Raji (cell line): ENCODE measurements at regions not wholly inside any gene's neighbourhood (a gene's known extent, or its start where the extent isn't known, plus 50 kb on each side); places are given as distances from the start of the nearest gene placed in this dataset.

Experiments
- POLR2A ChIP-seq: IDR thresholded peaks from 2 replicates; pipeline ENCODE4 v1.6.1; 2011; ENCODE audit warnings: low read depth, low read length, control low read depth; ENCODE audit not compliant: insufficient read depth

DNA sequence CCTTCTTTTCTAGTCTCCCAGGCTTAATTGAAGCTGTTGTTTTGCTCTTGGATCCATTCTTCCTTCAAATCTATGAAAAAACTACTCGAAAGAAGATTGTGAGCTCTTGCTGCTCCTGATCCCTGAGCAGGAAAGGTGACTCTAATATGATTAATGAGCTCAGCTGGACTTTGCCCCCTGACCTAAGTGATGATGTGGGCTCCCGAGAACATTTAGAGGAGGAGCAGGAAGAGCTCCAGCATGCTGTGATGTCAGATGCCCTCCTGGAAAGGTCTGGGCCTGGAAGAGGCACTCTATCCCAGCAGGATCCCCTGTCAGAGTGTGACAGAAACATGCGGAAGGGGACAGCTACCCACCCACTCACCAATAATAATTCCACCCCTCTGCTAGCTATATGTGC, 117.9 kb upstream of the PELI1 start:
- TF ChIP-seq POLR2A: no peak

DNA sequence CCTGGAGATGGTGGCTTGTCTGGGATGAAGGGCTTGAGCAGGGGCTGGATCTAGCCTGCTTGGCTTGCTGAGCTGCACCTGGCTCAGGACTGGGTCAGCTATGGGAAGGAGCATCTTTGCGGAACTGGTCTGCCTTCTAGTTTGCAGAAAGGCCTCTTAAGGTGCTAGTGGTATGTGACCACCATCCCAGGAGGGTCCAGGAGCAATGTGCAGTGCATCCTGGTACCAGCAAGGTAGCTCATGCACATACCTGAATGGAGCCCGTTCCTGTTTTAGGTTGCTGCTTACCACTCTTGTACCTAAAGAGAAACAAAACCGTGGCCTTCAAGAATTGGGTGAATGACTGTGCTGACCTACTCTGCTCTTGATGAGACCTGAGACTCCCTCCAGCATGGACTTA, 118.6 kb upstream of the PELI1 start:
- TF ChIP-seq POLR2A: no peak

DNA sequence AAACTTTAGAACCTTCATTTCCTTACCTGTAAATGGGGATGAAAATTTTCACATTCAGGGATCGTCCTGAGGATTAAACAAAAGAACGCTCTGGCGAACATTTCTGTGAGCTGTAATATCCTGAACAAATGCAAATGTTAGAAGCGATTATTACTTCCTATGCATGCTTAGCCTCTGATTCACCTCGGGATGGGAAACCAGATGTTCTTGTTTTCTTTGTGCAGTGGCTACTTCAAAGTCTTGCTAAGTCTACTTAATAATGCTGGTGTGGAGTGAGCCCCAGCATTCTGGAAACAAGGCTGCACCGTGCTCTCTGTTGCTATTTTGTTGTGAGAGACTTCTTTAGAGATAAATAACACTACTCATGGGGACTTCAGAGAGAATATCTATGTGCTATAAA, 119.1 kb upstream of the PELI1 start:
- TF ChIP-seq POLR2A: no peak

DNA sequence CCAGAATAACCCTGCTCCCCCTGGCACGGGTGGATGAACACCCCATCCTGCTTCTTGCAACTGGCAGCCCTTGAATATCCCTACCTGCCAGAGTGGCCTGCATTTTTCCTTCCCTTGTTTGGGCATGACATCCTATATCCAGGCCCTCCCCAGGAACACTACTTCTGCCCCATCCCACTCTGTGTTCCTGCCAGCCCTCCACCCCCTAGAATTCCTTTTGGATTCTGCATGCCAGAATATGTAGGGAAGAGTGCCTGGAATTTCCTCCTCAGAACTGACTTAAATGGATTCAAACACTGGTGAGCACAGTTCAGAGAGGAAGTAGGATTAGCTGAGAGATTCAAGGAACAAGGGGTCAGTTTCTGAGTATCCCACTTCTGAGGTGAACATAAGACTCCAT, 123.5 kb upstream of the PELI1 start:
- no peak for TF ChIP-seq POLR2A

DNA sequence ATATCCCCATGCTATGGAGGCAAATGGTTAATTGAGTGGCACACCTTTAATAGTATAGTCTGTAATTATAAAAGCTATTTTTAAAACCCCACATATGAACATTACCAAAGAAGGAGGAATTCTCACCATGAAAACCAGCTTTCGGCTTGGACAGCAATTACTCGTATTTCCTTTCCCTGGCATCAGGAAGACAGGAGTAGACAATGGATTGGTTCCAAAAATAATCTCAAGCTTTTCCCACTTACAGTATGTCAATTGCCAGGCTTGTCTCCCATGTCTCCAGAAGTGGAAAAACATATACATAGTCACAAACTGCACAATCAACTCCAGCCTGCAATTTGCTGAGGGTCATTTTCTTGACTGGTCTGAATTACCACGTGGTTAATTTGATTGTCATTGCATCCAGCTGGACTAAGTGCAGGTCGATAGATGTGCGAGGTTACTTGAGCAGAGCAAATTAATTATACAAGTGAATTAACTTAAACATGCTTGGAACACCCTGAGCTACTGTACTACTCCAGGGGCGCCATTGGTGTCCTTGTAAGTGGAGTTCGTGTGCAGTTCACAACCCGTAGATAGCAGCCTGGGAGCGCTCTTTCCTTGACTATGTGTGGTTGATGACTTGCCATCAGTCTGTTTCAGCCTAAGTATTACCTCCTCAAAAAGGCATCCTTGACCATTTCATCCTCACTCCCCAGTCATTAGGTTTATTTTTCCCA, 124.3 kb upstream of the PELI1 start:
- TF ChIP-seq POLR2A: no peak

DNA sequence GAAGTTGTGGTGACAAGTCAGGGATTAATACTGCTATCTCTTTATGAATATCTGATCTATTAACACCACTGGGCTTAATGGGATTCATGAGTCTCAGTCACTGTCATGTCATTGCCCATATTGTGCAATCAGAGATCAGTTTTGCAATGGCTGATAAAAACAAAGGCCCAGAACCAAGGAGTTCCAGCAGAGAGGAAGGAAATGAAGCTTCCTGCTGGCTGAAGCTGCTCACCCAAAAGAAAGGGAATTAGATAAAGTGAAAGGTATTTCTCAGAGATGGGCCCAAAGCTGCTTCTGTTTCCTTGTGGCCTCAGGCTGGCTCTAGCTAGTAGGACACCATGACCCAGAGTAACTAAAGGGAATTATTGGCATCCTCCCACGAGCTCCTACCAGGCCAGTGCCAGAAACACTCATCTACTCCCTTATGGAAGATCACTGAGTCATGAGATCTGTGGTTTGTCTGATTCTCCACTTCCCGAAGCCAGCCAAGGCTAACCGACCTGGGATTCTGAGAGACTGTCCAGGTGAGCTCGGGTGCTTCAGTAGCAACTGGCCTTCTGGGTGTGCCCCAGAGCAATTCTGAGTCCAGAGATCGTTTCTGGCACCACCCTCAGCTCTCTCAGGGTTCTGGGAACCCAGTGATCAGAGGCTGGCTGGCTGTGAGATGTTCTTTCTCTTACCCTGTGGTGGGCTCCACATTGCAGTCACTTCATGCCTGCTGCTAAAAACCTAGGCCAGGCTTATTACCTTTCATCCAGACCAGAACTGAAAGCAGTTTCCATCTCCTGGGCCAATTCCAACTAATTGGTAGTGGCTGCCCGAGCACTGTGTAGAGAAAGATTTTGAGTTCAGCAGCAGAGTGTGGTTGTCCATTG, 129.5 kb upstream of the PELI1 start:
- TF ChIP-seq POLR2A: no peak

DNA sequence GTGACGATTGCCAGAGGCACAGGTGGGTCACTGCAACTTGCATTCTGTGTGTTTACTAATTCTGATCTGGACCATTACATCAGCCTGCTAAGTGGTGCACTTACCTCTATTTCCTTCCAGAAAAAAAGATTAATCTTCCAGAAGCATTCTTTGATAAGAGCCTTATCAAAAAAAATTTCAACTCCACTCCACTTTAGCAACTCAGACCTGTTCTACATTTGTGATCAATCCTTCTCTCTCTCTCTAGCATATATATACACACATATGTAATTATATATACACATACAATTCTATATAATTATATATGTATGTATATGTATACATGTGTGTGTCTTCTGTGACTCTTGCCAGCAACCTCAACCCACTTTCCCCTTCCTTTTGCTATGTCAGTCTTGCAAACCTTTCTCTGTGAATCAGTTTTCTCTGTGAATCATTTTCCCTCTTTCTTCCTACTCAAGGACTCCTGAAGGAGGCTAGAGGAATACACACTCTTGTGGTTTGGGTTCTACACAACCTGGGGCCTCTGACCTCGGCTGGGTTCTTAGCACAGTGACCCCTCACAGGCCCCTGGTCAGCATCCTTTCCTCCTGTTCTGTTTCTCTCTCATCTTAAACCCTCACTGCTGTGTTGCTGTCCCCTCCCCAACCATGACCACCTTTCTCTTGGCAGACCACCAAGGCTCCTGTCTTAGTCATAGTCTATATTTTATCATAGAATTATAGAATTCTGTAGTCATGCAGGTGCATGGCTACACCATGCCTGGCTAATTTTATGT, 130.4 kb upstream of the PELI1 start:
- no peak for TF ChIP-seq POLR2A

DNA sequence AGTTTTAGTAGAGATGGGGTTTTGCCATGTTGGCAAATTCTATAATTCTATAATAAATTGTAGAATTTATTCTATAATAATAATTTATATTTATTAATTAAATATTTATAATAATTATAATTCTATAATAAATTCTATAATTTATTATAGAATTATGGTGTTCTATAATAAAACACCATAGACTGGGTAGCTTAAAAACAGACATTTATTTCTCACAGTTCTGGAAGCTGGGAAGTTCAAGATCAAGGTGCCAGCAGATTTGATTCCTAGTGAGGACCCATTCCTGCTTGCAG, 130.9 kb upstream of the PELI1 start:
- TF ChIP-seq POLR2A: no peak

DNA sequence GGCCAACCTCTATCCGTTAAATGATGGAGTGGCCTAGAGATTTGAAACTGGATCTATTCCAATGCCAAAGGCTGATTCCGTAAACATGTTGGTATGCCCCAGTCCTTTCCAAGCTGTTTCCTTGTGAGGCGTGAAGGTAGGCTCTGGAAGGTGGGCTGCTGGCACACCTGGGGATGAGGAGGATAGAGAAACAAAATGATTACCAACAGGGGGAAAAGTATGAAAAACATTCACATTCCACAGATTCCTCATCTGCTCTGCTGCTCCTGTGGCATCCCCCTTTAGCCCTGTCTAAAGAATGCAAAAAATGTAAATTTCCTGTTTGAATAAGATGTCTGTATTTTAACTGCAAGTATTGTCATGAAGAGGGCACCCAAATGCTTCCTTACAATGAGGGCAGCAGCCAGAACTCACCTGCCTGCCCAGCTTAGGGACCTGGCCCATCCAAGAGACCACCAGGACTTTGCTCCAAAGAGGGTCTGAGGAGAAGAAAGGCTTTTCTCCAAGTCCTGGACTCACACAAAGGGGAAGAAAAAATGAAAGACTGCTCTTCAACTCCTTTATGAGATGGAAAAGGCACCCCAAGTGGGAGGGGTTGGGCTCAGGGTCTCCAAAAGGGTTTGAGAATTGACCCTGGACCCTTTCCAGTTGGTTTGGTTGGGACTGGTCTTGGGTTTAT, 132.3 kb upstream of the PELI1 start:
- no peak for TF ChIP-seq POLR2A

DNA sequence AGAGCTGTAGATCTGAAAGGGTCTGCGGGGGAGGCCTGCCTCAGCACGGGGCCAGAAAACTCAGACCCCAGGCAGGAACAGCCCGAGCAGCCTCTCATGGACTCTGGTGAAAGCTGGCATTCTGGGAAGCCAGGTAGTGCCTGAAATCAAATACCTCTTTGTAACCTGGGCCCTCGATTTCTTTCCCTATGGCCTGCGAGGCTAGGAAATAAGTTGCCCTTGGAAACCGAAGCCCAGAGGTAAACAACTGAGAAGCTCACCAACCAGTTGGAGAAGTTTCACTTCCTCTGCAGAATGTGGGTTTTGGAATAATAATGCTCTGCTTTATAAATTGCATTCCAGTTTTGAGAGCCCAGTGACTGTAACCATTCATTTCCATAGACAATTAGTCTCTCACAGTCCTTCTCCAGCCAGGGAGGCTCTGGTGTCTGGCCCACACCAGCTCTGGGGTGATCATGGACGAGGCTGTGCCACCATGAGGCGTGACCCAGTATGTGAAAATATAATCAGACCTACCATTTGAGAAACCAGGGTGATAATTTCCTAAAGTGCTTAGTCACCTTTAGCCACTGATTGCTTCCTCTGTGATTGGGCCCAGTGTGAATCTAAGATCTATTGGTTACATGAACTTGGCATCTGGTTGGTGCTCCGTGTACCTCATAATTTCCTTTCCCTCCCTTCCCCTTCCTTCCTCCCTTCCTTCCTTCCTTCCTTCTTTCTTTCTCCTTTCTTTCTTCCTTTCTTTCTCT, 133.1 kb upstream of the PELI1 start:
- TF ChIP-seq POLR2A: no peak

DNA sequence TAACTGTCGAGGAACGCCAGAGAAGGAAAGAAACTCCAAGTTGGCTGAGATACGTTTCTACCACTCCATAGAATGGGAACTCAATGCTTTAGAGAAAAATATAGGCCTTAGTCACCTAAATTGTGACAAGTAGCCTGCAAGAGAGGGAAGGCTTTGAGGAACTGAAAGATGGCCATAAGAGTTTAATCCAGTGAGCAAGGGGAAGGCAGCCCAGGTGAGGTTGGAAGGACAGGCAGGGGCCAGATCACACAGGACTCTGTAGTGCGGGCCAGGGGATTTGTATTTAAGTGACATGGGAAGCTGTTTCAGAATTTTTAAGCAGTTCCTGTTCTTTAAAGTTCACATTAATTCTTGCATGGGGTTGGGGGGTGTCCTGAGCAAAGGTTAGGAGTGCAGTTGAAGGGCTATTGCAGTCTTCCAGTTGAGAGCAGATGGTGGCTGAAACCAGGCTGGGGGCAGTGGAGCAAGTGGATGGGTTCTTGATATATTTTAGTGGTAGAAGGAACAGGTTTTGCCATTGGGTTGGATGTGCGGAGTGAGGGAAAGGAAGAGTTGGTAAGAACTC, 138.9 kb upstream of the PELI1 start:
- no peak for TF ChIP-seq POLR2A

DNA sequence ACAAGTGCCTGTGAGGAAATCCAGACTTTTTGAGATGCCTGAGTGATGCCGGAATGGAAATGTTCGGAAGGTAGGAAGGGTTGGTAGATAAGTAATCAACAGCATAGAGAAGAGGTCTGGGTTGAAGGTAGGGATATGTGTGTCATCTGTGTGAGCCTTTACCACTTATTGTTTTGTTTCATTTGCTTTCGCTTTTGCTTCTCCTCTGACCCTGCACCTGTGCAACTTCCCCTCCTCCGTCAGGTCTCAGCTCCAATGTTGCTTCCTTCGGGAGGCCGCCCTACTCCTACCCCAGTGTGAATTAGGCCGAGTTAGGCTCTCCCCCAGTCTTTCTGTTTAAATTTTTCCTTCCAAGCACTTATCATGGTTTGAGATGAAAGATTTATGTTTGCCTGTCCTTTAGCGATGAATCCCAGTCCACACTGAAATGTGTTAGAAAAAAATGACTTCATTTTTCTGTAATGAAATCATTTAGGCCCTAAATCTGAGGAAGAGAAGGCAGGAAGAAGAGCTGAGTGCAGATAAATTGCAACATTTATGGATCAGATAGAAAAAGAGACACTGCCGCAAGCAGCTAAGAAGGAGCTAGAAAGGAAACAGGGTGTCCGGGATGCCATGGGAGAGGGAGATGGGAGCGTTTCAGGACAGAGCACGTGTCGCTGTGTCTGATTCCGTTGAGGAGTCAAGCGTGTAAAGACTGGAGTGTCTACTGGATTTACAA, 139.6 kb upstream of the PELI1 start:
- no peak for TF ChIP-seq POLR2A

DNA sequence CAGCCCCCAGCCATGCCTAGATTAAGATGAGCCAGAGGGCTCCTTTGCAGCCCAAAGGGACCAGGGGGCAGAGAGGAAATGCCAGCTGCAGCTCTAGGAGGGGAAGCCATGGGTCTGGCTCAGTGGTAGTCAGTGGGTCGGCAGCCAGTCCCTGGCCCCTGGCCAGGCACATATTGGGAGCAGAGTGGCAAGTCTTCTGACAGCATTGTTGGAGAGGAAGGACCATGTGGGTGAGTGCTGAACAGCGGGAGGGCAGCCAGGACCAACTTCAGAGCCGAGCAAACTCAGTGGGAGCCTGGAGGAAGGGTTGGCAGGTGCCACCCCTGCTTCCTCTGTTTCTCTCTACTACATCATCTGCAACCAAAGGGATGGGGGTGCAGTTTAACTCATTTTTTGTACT, 140.5 kb upstream of the PELI1 start:
- TF ChIP-seq POLR2A: no peak

DNA sequence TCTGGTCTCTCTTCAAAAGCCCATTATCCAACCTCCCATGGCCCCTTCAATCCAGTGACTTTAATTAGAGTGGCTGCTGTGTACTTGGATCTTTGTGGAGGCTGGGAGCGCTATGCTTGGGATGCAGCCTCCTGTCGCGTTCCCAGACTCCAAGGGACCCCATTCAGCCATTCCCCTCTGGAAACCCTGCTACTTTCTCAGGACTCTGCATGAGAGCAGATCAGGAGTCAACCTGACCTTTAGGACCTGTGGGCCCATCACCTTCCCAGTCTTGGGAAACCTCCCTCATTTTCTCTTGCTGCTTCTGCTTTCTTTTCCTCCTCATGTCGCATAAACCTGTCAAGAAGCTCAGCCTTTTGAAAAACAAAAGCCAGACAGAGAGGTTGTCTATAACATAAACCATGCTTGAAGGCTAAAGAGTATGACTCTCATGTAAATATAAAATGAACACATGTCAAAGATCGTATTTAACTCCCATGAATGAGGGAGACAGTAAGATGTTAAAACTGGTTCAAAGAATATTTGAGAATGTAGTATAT, 143.1 kb upstream of the PELI1 start:
- TF ChIP-seq POLR2A: no peak
